ENCODE measurements at regions not wholly inside any gene's neighbourhood (a gene's known extent, or its start where the extent isn't known, plus 50 kb on each side); places are given as distances from the start of the nearest gene placed in this dataset.

DNA sequence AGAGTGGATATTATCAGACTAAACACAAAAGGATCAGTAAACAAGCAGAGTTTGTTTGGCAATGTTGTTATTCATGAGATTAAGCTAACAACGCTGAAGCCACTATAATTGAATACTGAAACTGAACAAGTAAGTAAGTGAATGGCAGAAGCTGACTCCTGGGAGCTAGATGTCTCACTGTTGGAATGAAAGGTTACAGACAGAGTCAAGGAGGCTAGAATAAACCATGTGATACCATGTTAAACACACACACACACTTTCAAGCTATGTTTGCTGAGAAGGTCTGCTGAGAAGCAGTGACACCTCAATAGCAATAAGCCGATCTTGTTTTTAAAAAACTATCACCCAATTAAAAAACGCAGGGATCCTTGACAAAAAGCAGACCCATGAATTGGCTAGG lies 1609.4 kb upstream of the MIR17HG start:
- TF ChIP-seq, protein P1, sequence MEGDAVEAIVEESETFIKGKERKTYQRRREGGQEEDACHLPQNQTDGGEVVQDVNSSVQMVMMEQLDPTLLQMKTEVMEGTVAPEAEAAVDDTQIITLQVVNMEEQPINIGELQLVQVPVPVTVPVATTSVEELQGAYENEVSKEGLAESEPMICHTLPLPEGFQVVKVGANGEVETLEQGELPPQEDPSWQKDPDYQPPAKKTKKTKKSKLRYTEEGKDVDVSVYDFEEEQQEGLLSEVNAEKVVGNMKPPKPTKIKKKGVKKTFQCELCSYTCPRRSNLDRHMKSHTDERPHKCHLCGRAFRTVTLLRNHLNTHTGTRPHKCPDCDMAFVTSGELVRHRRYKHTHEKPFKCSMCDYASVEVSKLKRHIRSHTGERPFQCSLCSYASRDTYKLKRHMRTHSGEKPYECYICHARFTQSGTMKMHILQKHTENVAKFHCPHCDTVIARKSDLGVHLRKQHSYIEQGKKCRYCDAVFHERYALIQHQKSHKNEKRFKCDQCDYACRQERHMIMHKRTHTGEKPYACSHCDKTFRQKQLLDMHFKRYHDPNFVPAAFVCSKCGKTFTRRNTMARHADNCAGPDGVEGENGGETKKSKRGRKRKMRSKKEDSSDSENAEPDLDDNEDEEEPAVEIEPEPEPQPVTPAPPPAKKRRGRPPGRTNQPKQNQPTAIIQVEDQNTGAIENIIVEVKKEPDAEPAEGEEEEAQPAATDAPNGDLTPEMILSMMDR (IDR thresholded peaks at IDR 0.05): no peak
- TF ChIP-seq POLR2A (IDR thresholded peaks at IDR 0.05) (no peak), EP300 (IDR thresholded peaks at IDR 0.05) (no peak)

Data from ovary (tissue), 3 donors.